NCI-H2227 (cell line): ENCODE measurements at regions not wholly inside any gene's neighbourhood (a gene's known extent, or its start where the extent isn't known, plus 50 kb on each side); places are given as distances from the start of the nearest gene placed in this dataset.

Source experiments
- DNase-seq: peaks from one replicate; lab custom pipeline; 2025; ENCODE audit not compliant: unreplicated experiment; lab: John Stamatoyannopoulos, UW

- DNase-seq, result no peak
These were observed 76.2 kb upstream of the ARHGAP32 start for GRCh38 chr11:129268371-129268770.

DNA sequence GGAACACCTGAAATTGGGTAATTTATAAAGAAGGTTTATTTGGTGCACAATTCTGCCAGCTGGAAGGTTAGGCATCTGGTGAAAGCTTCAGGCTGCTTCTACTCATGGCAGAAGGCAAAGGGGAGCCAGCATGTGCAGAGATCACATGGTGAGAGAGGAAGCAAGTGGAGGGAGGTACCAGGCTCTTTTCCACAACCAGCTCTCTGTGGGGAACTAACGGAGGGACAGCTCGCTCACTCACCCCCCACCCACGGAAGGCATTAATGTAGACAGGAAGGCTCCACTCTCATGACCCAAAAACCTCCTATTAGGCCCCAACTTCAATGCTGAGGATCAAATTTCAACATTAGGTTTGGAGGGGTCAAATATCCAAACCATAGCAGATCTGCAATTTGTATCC is 75.6 kb upstream of the ARHGAP32 start:
- no peak for DNase-seq

- no peak for DNase-seq
These were observed 74.4 kb upstream of the ARHGAP32 start for GRCh38 chr11:129266536-129266935.

DNA sequence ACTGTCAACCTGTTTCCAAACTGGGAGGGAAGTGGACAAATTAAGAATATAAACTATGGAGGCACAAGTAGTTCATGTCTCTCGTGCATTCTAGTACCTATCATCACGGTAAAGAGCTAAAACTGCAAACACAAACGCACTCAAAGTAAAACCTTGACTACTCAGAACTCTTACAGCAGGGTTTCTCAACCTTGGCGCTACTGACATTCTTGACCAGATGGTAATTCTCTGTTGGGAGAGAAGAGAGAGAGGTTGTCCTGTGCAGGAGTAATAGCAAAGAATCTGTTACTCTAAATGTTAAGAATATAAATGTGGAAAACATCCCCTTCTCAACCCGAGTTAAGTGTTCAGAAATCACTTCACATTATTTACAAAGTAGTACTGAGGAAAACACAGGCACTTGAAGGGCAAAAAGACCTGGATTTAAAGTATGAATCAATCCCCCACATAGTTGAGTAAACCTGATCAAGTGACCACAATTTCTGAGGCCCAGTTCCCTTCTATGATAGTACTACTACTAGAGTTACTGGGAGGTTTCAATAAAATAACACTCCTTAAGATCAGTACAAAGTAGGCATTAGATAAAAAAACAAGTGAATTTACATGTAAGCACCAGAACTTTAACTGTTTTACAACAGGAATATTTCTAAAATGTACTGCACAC is 73.1 kb upstream of the ARHGAP32 start:
- DNase-seq, result no peak

GRCh38 chr11:129264114-129264513 is 72.0 kb upstream of the ARHGAP32 start:
- no peak for DNase-seq

- DNase-seq, result no peak
These were observed 68.6 kb upstream of the ARHGAP32 start for GRCh38 chr11:129260750-129261149.

- DNase-seq, result no peak
These were observed 67.8 kb upstream of the ARHGAP32 start for GRCh38 chr11:129259931-129260348.

DNA sequence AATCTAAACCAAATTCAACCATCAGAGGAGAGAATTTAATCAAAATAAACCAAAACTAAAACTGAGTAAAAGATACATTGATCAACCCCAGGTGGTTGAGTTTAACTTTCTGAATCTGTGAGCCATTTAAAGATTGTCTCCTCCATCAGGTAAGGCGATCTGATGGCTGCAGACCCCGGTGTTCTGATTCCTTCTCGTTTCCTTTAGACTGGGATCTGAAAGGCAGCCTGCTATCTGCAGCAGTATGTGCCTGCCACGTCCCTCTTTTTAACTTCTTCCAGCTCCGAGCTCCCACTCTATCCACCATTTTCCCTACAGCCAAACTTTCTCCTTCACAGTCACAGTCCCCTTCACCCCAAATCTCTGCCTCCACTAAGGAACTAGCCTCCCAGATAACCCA is 66.1 kb upstream of the ARHGAP32 start:
- DNase-seq, result no peak

- DNase-seq, result no peak
These were observed 65.4 kb upstream of the ARHGAP32 start for GRCh38 chr11:129257512-129257911.

GRCh38 chr11:129252621-129253020 is 60.5 kb upstream of the ARHGAP32 start:
- DNase-seq, result no peak

DNA sequence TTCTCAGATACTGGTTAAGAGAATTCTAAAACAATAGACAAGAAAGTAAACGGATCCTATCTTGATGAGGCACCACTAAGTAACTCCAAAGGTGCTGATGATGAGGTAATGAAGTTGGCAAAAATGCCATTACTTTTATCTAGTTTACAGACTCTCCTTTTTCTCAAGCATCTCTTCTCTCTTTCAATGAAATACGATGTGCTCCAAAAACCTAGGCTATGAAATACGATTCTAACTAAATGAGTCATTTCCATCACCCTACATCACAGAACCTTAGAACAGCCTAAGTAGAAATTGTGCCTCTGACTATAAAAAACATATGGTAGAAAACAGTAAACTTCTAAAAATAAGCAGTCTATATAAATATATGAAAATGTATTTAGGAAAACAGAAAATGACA is 58.9 kb upstream of the ARHGAP32 start:
- DNase-seq, result no peak

GRCh38 chr11:129249923-129250322 is 57.8 kb upstream of the ARHGAP32 start:
- no peak for DNase-seq

GRCh38 chr11:129249351-129249750 is 57.2 kb upstream of the ARHGAP32 start:
- DNase-seq, result no peak

GRCh38 chr11:129248618-129249017 is 56.5 kb upstream of the ARHGAP32 start:
- DNase-seq, result no peak

DNA sequence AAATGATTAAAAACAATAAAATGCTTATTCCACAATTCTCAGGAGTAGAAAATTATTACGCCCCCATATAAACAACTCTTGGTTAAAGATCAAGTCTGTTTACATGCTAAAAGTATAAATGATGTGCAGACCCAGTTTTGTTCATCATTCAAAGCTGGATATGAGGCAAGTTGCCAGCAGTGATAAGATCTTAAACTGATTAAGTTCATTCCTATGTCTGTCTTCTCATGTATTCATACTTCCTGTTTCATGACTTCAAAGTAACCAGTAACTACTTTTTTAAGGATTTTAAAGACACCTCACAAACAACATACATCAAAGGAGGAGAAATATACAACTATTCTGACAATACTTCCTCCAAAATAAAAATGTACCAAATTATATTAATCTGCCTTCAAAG is 55.0 kb upstream of the ARHGAP32 start:
- no peak for DNase-seq

GRCh38 chr11:129242855-129243254 is 50.7 kb upstream of the ARHGAP32 start:
- no peak for DNase-seq
